MM.1S (cell line): ENCODE measurements at regions not wholly inside any gene's neighbourhood (a gene's known extent, or its start where the extent isn't known, plus 50 kb on each side); places are given as distances from the start of the nearest gene placed in this dataset.

Source experiments
- CTCF ChIP-seq: fragments of 300-600 bp; sonication (generic); IDR thresholded peaks from 2 replicates; pipeline ENCODE4 v1.5.1; 2016; ENCODE audit warnings: antibody characterized with exemption, low read length, mixed read lengths
- EZH2 ChIP-seq: fragments of 300-600 bp; sonication (generic); optimal IDR thresholded peaks from 2 replicates; pipeline ENCODE3; 2017; ENCODE audit warnings: low read depth, mild to moderate bottlenecking, antibody characterized with exemption, low read length, mixed read lengths

GRCh38 chr4:90027565-90027964 lies 99.6 kb upstream of the CCSER1 start:
- no peak for TF ChIP-seq EZH2
- no peak for TF ChIP-seq CTCF
